ENCODE measurements at regions not wholly inside any gene's neighbourhood (a gene's known extent, or its start where the extent isn't known, plus 50 kb on each side); places are given as distances from the start of the nearest gene placed in this dataset.

DNA sequence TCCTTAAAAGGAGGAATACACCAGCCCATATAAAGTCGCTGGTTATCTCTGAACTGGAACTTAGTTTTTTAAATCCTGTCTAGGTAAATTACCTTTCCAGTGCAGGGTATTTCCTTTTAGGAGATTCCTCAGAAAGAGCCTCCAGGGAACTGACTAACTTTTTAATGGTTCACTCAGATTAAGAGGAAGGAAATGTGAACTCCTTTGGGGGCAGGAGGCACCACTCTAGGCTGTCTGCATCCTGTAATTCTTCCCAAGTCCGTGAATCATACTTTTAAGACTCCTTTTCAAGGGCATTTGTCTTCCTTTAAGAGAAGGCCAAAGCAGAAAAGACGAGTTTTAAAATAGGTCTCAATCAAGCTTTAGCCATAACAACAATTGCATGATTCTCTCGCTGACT lies 871.2 kb upstream of the NR2F2 start:
- Mint-ChIP-seq H3K4me1 (peaks cover 16% of the 10 kb centered on the region), H3K4me3 (no peak overlapping the region), H3K36me3 (no peaks in the 10 kb centered on the region), H3K27me3 (ENCODE audit: low read depth) (no peaks in the 10 kb centered on the region), H3K9me3 (no peaks in the 10 kb centered on the region), H3K27ac (no peak overlapping the region)
- DNase-seq (ENCODE audit: low spot score) (no peak), ATAC-seq (no peak)
- ChIA-PET CTCF (no interaction called here), POLR2A (no interaction called here)
- TF ChIP-seq, protein P1, sequence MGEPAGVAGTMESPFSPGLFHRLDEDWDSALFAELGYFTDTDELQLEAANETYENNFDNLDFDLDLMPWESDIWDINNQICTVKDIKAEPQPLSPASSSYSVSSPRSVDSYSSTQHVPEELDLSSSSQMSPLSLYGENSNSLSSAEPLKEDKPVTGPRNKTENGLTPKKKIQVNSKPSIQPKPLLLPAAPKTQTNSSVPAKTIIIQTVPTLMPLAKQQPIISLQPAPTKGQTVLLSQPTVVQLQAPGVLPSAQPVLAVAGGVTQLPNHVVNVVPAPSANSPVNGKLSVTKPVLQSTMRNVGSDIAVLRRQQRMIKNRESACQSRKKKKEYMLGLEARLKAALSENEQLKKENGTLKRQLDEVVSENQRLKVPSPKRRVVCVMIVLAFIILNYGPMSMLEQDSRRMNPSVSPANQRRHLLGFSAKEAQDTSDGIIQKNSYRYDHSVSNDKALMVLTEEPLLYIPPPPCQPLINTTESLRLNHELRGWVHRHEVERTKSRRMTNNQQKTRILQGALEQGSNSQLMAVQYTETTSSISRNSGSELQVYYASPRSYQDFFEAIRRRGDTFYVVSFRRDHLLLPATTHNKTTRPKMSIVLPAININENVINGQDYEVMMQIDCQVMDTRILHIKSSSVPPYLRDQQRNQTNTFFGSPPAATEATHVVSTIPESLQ (CRISPR knock-in tag; IDR thresholded peaks at IDR 0.05) = no peak
- TF ChIP-seq E2F4 (CRISPR knock-in tag; IDR thresholded peaks at IDR 0.05; ENCODE audit: borderline replicate concordance, low read depth) (no peak), MXD4 (CRISPR knock-in tag; IDR thresholded peaks at IDR 0.05; ENCODE audit: borderline replicate concordance) (no peak), ZNF317 (CRISPR knock-in tag; IDR thresholded peaks at IDR 0.05; ENCODE audit: borderline replicate concordance, low read depth) (no peak), ATF3 (CRISPR knock-in tag; conservative IDR thresholded peaks at IDR 0.05) (no peak), EMX1 (CRISPR knock-in tag; IDR thresholded peaks at IDR 0.05) (no peak), SMAD3 (CRISPR knock-in tag; IDR thresholded peaks at IDR 0.05; ENCODE audit: borderline replicate concordance) (no peak), ZNF416 (CRISPR knock-in tag; IDR thresholded peaks at IDR 0.05) (no peak), SMAD4 (CRISPR knock-in tag; IDR thresholded peaks at IDR 0.05) (no peak), OVOL2 (CRISPR knock-in tag; IDR thresholded peaks at IDR 0.05; ENCODE audit: borderline replicate concordance) (no peak), ZNF671 (CRISPR knock-in tag; IDR thresholded peaks at IDR 0.05) (no peak), FOXP4 (CRISPR knock-in tag; IDR thresholded peaks at IDR 0.05) (no peak), TP53 (CRISPR knock-in tag; IDR thresholded peaks at IDR 0.05) (no peak), NFATC4 (CRISPR knock-in tag; IDR thresholded peaks at IDR 0.05) (no peak), SP1 (CRISPR knock-in tag; conservative IDR thresholded peaks at IDR 0.05) (no peak), ZNF396 (CRISPR knock-in tag; IDR thresholded peaks at IDR 0.05; ENCODE audit: borderline replicate concordance) (no peak)
- TF ChIP-seq, protein P2, sequence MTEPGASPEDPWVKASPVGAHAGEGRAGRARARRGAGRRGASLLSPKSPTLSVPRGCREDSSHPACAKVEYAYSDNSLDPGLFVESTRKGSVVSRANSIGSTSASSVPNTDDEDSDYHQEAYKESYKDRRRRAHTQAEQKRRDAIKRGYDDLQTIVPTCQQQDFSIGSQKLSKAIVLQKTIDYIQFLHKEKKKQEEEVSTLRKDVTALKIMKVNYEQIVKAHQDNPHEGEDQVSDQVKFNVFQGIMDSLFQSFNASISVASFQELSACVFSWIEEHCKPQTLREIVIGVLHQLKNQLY (CRISPR knock-in tag; IDR thresholded peaks at IDR 0.05) = no peak

DNA sequence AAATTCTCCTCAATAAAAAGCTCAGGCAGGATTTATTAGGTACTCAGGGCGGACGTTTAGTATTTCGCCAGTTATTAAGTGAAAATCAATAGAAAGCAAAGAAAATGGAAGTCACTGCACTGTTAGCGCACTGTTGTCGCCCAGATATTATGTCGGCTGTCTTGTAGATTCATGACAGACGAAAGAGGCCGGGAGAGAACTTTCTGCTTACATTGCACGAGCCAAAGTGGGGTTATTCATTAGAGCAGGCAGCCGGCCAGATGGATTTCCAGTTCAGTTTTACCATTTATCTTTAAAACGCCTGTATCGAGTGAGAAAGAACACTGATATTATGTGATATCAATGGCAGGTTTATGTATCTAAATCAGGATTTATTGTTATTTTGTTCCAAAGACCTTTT lies 866.0 kb upstream of the NR2F2 start:
- ChIA-PET POLR2A (no interaction called here), CTCF (no interaction called here)
- H3K9me3 Mint-ChIP-seq = no peaks in the 10 kb centered on the region
- no peak for DNase-seq (ENCODE audit: low spot score)
- H3K4me3 Mint-ChIP-seq = no peak overlapping the region
- H3K36me3 Mint-ChIP-seq = no peaks in the 10 kb centered on the region
- H3K27ac Mint-ChIP-seq = no peak overlapping the region
- H3K27me3 Mint-ChIP-seq (ENCODE audit: low read depth) = no peaks in the 10 kb centered on the region
- peaks cover 3% of the 10 kb centered on the region for H3K4me1 Mint-ChIP-seq
- no peak for ATAC-seq
- TF ChIP-seq SMAD3 (CRISPR knock-in tag; IDR thresholded peaks at IDR 0.05; ENCODE audit: borderline replicate concordance) (no peak), ATF3 (CRISPR knock-in tag; conservative IDR thresholded peaks at IDR 0.05) (no peak), GTF2I (CRISPR knock-in tag; conservative IDR thresholded peaks at IDR 0.05) (no peak), MXD4 (CRISPR knock-in tag; IDR thresholded peaks at IDR 0.05; ENCODE audit: borderline replicate concordance) (no peak), ZBTB21 (CRISPR knock-in tag; IDR thresholded peaks at IDR 0.05; ENCODE audit: borderline replicate concordance) (no peak), PRDM15 (CRISPR knock-in tag; IDR thresholded peaks at IDR 0.05) (no peak), ESRRA (CRISPR knock-in tag; IDR thresholded peaks at IDR 0.05; ENCODE audit: borderline replicate concordance) (no peak), ZNF138 (CRISPR knock-in tag; conservative IDR thresholded peaks at IDR 0.05) (no peak), ZSCAN18 (CRISPR knock-in tag; IDR thresholded peaks at IDR 0.05) (no peak)
